Fibroblast of lung (primary cell): ENCODE measurements at regions not wholly inside any gene's neighbourhood (a gene's known extent, or its start where the extent isn't known, plus 50 kb on each side); places are given as distances from the start of the nearest gene placed in this dataset.

Experiments used
- DNase-seq, 2 donors: peaks; one replicate each; pipeline versions ENCODE4 v3.0.0 to v3.0.0-alpha.2; 2010; ENCODE audit warnings: low read depth in 2 of 2
- H2AFZ ChIP-seq: 2 replicates; pipeline ENCODE4 v1.5.1; 2012; ENCODE audit warnings: low read length, control low read depth, inconsistent platforms
- H3K27ac ChIP-seq: 2 replicates; pipeline ENCODE4 v1.5.1; 2011; ENCODE audit warnings: low read length, control low read depth; ENCODE audit not compliant: insufficient read depth
- H3K27me3 ChIP-seq: 2 replicates; pipeline ENCODE4 v1.5.1; 2011; ENCODE audit warnings: mild to moderate bottlenecking, low read length; ENCODE audit not compliant: control insufficient read depth, insufficient read depth
- H3K36me3 ChIP-seq: 2 replicates; pipeline ENCODE4 v1.5.1; 2011; ENCODE audit warnings: low read length; ENCODE audit not compliant: control insufficient read depth, insufficient read depth
- H3K4me1 ChIP-seq: 2 replicates; pipeline ENCODE4 v1.5.1; 2011; ENCODE audit warnings: low read length; ENCODE audit not compliant: control insufficient read depth, insufficient read depth; ENCODE audit errors: extremely low read depth
- H3K4me2 ChIP-seq: 2 replicates; pipeline ENCODE4 v1.5.1; 2011; ENCODE audit warnings: low read length, control low read depth; ENCODE audit not compliant: insufficient read depth; ENCODE audit errors: extremely low read depth
- H3K4me3 ChIP-seq, 4 experiments: fragments of 200-600 bp in 1 of 4; sonication (generic) in 1 of 4; replicated peaks in 1 of 4; 2 replicates each; pipeline ENCODE4 v1.5.1; 2011 to 2016; ENCODE audit warnings: low read length in 4 of 4, low read depth in 3 of 4, mild to moderate bottlenecking in 3 of 4, control low read depth in 2 of 4, inconsistent platforms in 1 of 4, mixed read lengths in 1 of 4; ENCODE audit not compliant: insufficient read depth in 1 of 4; ENCODE audit errors: control extremely low read depth in 1 of 4
- H3K79me2 ChIP-seq: 2 replicates; pipeline ENCODE4 v1.5.1; 2012; ENCODE audit warnings: mild to moderate bottlenecking, low read length, inconsistent platforms; ENCODE audit not compliant: control insufficient read depth, insufficient read depth
- H3K9ac ChIP-seq: 2 replicates; pipeline ENCODE4 v1.5.1; 2011; ENCODE audit warnings: mild to moderate bottlenecking, low read length, control low read depth; ENCODE audit not compliant: insufficient read depth
- H3K9me3 ChIP-seq: 2 replicates; pipeline ENCODE4 v1.5.1; 2012; ENCODE audit warnings: low read depth, low read length; ENCODE audit not compliant: control insufficient read depth, insufficient read depth
- H4K20me1 ChIP-seq: 2 replicates; pipeline ENCODE4 v1.5.1; 2011; ENCODE audit warnings: low read length; ENCODE audit not compliant: control insufficient read depth, insufficient read depth; ENCODE audit errors: extremely low read depth
- EZH2 ChIP-seq: IDR thresholded peaks from 2 replicates; pipeline ENCODE4 v1.5.1; 2012; ENCODE audit warnings: low read length, control low read depth, mild to moderate bottlenecking; ENCODE audit errors: missing control alignments
- TF ChIP-seq, protein P1 (sequence below), 2 donors: IDR thresholded peaks in 1 of 2; conservative IDR thresholded peaks in 1 of 2; 1 replicate in 1 of 2; 2 replicates in 1 of 2; pipeline ENCODE4 v1.5.1; 2011 to 2012; ENCODE audit warnings: low read length in 2 of 2, control low read depth in 1 of 2, inconsistent platforms in 1 of 2, low read depth in 1 of 2, mild to moderate bottlenecking in 1 of 2

DNA sequence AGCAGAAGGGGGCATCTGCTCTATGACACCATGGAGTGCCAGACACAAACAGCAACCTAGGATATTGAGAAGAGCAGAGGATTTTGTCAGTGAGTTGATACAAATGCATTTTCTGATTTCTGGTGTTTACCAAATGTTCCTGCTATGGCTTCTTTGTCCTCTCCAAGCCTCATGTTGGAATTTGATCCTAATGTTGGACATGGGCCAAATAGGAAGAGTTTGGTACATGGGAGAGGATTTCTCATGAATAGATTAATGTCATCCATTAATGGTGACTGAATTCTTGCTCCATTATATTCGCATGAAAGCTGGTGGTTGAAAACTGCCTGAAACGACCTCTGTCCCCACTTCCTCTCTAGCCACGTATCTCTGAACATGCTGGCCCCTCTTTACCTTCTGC is 1002.2 kb upstream of the FLRT2 start:
- Histone ChIP-seq H3K4me3 (no peak overlapping the region), H2AFZ (no peak overlapping the region), H3K27ac (no peak overlapping the region), H3K27me3 (no peaks in the 10 kb centered on the region), H3K79me2 (no peaks in the 10 kb centered on the region), H3K9me3 (no peaks in the 10 kb centered on the region), H3K9ac (no peak overlapping the region), H3K36me3 (no peaks in the 10 kb centered on the region), H3K4me1 (no peaks in the 10 kb centered on the region), H3K4me2 (no peak overlapping the region), H4K20me1 (no peaks in the 10 kb centered on the region)
- DNase-seq: no peak
- TF ChIP-seq, protein P1, sequence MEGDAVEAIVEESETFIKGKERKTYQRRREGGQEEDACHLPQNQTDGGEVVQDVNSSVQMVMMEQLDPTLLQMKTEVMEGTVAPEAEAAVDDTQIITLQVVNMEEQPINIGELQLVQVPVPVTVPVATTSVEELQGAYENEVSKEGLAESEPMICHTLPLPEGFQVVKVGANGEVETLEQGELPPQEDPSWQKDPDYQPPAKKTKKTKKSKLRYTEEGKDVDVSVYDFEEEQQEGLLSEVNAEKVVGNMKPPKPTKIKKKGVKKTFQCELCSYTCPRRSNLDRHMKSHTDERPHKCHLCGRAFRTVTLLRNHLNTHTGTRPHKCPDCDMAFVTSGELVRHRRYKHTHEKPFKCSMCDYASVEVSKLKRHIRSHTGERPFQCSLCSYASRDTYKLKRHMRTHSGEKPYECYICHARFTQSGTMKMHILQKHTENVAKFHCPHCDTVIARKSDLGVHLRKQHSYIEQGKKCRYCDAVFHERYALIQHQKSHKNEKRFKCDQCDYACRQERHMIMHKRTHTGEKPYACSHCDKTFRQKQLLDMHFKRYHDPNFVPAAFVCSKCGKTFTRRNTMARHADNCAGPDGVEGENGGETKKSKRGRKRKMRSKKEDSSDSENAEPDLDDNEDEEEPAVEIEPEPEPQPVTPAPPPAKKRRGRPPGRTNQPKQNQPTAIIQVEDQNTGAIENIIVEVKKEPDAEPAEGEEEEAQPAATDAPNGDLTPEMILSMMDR (conservative IDR thresholded peaks at IDR 0.05 in 1 of 2, IDR thresholded peaks at IDR 0.05 in 1 of 2; ENCODE audit: low read depth in 1 of 2, low read length in 2 of 2): no peak
- TF ChIP-seq EZH2: no peak

- no peak overlapping the region for H2AFZ ChIP-seq
- no peak overlapping the region for H3K9ac ChIP-seq
- no peak for DNase-seq
- H3K27me3 ChIP-seq: no peaks in the 10 kb centered on the region
- H4K20me1 ChIP-seq: no peaks in the 10 kb centered on the region
- no peaks in the 10 kb centered on the region for H3K36me3 ChIP-seq
- TF ChIP-seq, protein P1 (conservative IDR thresholded peaks at IDR 0.05 in 1 of 2, IDR thresholded peaks at IDR 0.05 in 1 of 2; ENCODE audit: low read depth in 1 of 2, low read length in 2 of 2): no peak
- no peak for TF ChIP-seq EZH2
- H3K4me3 ChIP-seq: no peak overlapping the region
- no peaks in the 10 kb centered on the region for H3K9me3 ChIP-seq
- H3K27ac ChIP-seq: no peak overlapping the region
- H3K4me2 ChIP-seq: no peak overlapping the region
- no peaks in the 10 kb centered on the region for H3K79me2 ChIP-seq
- H3K4me1 ChIP-seq: no peaks in the 10 kb centered on the region
Measured at GRCh38 chr14:84532016-84532415, 997.9 kb upstream of the FLRT2 start.

GRCh38 chr14:84533181-84533725 is 996.7 kb upstream of the FLRT2 start:
- Histone ChIP-seq H3K4me2 (no peak overlapping the region), H3K9ac (no peak overlapping the region), H3K4me3 (no peak overlapping the region), H3K4me1 (no peaks in the 10 kb centered on the region), H3K9me3 (no peaks in the 10 kb centered on the region), H4K20me1 (no peaks in the 10 kb centered on the region), H3K36me3 (no peaks in the 10 kb centered on the region), H2AFZ (no peak overlapping the region), H3K79me2 (no peaks in the 10 kb centered on the region), H3K27ac (no peak overlapping the region), H3K27me3 (no peaks in the 10 kb centered on the region)
- TF ChIP-seq, protein P1 (conservative IDR thresholded peaks at IDR 0.05 in 1 of 2, IDR thresholded peaks at IDR 0.05 in 1 of 2; ENCODE audit: low read depth in 1 of 2, low read length in 2 of 2): no peak
- no peak for TF ChIP-seq EZH2
- no peak for DNase-seq
